GM21717 (cell line): ENCODE measurements at regions not wholly inside any gene's neighbourhood (a gene's known extent, or its start where the extent isn't known, plus 50 kb on each side); places are given as distances from the start of the nearest gene placed in this dataset.

Source experiments
- ATAC-seq: cut with Tn5 transposase; IDR thresholded peaks from one replicate; pipeline ENCODE4 v1.9.1; 2021; ENCODE audit warnings: mild to moderate bottlenecking, moderate library complexity; ENCODE audit not compliant: unreplicated experiment

- no peak for ATAC-seq
Measured at GRCh38 chr10:6888434-6888833, 308.4 kb upstream of the PRKCQ start.

DNA sequence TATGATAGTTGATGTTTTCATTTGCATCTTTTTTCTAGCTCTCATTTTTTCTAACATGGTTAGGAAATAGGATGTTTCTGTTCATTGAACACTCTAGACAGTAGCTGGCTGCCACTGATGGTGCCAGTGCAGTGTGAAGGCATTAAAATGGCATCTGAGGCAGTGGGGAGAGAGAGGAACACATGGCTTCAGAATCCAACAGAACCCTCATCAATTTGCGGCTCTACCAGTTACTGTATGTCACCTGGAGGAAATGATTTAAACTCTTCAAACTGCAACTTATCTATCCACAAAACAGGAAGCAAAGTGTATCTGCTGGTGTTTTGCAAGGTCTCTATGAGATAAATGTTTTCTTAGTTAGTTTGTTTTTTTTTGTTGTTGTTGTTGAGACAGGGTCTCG lies 305.2 kb upstream of the PRKCQ start:
- ATAC-seq: no peak

DNA sequence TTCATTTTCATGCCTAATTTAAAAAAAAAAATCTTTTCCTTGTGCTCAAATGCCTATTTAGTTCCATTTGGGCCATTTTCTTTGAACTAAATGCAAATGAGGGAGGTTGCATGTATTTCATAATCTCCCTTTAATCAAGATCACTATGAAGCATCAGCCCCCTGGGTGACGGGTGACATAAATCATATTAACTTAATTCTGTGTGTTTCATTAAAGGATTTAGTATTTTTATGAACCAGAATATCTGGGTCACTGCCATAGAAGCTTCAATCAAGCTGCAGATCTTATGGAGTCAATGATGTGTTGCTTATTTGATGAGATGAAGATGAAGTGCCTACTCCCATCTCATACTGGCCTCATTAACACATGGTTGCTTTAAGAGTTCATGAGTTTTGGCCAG lies 301.9 kb upstream of the PRKCQ start:
- ATAC-seq: no peak

DNA sequence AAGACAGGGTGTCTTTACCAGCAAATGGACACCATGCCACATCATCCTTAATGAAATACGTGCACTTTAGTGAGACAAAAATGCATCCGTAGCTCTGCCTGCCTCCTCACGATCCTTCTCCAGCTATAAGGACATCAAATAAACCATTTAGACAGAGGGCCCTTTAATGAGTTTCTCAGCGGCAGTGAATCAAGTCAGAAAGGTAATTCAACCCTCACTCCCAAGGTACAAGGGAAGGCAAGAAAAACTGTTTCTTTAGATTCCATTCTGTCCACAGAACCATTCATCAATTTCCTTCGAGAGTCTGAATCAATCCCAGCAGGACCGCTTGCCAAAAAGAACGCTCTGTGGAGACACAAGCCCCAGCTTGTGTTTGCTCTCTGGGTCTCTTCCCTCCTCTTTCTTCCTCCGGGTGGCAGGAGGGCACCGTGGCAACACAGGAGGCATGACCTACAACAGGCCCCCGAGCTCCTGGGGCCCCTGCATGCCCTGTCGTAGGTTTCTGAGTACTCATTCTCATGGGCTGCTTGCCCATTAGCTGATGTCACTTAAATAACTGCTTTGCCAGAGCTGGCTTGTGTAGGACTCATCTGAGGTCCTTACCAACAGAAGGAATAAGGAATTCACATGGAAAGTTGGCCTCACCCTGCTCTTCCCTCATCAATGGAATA lies 297.8 kb upstream of the PRKCQ start:
- no peak for ATAC-seq

- no peak for ATAC-seq
Measured at GRCh38 chr10:6877336-6877721, 297.3 kb upstream of the PRKCQ start.

DNA sequence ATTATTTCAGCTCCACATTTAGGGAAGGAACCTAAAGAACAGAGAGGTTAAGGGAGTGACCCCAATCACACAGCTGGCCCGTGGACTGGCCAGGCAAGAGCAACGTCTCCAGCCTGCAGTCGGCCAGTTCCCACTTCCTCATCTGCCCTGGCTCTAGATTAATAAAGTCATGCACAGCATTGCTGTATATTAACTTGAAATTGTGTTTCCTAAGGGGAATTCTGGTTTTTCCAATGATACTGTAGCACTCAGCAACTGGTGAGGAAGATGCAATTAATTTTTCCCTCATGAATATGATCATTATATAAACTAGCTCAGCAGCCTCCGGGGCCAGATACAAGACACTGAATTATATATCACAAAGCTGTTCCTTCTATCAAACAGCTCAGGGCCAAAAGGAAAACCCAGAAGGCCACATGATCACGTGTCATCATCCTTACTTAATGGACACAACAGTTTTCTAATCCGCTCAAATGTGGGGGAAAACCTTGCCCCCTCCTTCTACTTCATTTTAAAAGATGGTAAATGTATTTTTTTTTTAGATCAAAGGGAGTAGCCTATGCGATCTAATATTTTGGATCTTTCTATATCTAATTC lies 295.3 kb upstream of the PRKCQ start:
- no peak for ATAC-seq

- no peak for ATAC-seq
Measured at GRCh38 chr10:6871128-6871527, 291.1 kb upstream of the PRKCQ start.

DNA sequence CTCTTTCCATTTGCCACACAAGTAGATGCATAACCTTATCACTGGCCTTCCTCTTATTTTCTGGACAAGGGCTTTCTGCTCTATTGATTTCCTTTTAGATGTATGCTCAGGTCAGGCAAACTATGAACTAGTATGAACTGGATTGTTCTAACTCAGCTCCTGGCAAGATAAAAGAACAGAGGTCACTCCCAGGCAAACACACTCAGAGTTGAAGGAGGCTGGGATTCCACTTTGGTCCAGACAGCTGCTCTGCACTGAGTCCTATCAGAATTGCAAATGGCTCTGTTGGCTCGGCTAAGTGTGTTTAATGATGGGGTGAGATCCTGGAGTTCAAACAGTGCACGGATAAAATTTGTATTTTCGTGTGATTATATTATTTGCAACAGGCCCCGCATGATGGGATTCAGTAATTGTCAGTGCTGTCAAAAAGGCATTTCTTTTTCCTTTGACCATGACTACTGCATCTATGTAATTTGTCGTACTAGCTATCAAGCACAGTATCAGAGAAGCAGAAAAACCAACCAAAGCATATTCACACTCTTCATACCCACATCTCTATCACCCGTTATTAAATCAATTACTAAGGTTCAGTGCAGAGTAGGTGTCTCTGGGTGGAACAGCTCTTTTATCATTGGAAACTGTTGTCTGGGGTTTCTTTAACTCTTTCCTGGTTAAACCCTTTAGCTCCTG lies 288.1 kb upstream of the PRKCQ start:
- ATAC-seq: no peak

- no peak for ATAC-seq
Measured at GRCh38 chr10:6866757-6867156, 286.7 kb upstream of the PRKCQ start.

DNA sequence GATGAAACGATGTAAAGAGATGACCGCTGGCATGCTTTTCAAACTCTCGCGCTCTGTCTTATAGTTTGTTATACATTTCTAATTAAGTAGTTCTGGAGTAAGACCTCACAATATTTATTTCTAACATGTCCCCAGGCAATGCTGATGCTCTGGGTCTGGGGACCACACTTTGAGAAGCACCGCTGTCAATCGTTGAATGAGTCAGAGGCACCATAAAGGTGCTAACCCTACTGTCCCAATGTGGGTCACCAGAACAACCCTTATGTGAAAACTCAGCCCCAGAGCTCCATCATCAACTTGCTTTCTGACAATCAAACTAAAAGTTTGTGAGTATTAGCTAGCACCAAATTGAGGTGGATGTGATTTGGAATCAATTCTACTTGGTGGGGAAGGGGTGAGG lies 284.1 kb upstream of the PRKCQ start:
- ATAC-seq: no peak

DNA sequence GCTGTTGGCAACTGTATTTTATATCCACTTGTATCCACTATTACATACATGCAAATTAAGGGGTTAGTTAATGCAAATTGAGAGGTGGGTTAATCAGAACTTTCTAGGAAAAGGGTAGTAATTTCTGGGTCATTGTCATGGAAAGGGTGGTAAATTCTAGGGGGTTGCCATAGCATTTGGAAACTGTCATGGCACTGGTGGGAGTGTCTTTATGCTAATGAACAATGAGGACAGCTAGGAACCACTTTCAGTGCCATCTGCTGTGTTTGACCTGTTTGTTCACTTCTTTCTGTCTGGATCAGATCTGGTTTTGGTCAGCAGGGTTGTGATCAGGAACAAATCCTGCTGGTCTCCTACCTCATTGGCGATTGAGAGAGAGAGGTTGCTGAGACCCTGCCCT lies 283.3 kb upstream of the PRKCQ start:
- no peak for ATAC-seq

DNA sequence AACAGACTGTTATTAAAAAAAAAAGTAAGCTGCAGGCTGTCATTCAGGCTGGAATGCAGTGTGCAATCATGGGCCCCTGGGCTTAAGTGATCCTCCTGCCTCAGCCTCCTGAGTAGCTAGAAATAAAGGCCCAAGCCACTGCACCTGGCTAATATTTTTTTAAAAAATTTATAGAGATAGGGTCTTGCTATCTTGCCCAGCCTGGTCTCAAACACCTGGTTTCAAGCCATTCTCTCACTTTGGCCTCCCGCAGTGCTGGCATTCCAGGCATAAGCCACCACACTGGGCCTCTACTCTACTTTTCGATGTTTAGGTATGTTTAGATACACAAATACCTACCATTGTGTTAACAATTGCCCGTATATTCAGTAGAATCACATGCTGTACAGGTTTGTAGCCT lies 270.4 kb upstream of the PRKCQ start:
- ATAC-seq: no peak

- ATAC-seq: no peak
Measured at GRCh38 chr10:6847561-6847960, 267.5 kb upstream of the PRKCQ start.

- ATAC-seq: no peak
Measured at GRCh38 chr10:6843894-6844650, 264.0 kb upstream of the PRKCQ start.

DNA sequence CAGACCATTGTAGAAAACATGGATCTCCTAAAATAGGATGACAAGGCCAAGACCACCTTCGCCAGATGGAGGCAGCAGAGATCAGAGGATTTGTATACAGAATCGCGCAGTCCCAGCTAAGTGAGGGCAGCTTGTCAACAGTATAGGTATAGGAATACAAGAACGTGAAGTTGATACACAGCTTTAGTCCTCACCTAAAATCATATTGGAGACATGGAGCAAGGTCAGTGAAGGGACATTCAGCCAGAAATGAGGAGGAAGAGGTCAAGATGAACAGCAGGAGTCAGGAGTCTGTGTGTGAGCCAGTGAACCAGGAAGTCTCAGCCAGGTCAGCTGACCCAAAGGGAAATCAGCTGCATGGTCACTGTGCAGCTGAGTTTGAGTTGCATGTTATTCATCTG lies 263.4 kb upstream of the PRKCQ start:
- no peak for ATAC-seq

DNA sequence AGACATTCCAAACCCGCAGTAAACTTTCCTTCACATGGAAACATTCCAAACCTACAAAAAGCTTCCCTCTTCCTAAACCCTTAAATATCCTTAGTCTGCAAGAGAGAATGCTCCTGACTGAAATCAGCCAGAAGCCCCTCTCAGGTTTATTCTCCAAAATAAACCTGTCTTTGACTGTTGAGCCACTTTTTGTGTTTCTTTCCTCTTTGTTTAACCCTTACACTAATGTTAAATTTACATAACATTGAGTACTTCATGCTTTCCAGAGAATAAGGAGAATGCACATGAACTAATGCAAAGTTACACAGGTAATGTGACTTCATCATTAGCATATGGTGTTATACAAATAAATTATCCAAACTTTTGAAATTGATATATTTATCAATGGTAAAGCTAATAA lies 262.6 kb upstream of the PRKCQ start:
- no peak for ATAC-seq

- ATAC-seq: no peak
Measured at GRCh38 chr10:6841761-6842160, 261.7 kb upstream of the PRKCQ start.

DNA sequence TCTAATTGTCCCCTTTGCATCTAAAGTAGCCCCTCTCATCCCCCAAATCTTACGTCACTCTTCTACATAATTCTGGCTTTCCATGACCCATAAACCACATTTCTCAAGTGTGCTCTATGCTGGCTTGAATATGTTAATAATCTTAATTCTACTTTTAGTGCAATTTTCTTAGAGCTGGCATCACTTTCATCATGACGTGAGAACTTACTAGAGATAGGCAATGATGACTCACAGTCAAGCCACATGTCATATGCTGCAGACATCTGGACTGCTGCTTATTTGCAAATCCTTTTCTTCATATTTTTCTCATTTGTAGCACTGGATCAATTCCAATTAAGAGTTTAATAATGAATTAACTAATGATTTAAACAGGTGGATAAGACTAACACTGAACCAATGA lies 260.7 kb upstream of the PRKCQ start:
- ATAC-seq: no peak

GRCh38 chr10:6840201-6840691 lies 260.2 kb upstream of the PRKCQ start:
- ATAC-seq: no peak

GRCh38 chr10:6838118-6838517 lies 258.0 kb upstream of the PRKCQ start:
- ATAC-seq: no peak

DNA sequence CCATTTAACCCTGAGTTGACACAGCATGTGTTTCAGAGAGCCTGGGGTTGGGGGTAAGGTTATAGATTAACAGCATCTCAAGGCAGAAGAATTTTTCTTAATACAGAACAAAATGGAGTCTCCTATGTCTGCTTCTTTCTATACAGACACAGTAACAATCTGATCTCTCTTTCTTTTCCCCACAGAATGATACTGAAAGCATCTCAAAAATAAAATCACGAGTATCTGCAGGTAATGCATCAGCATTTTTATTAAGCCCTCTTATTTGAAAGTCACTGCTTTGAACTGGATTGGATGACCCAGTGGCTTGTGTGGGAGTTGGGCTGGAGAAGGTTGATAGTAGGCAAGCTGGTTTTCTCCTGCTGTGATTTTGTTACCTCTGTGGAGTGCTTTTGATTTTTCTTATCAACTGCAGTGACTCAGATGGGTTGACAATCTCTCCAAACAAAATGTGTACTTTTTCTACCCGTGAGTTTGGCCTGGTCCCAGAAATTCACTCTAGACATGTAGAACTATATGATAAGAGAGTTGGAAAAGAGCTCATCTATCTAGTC lies 253.5 kb upstream of the PRKCQ start:
- ATAC-seq: no peak
